SU-DHL-6 (cell line): ENCODE measurements at regions not wholly inside any gene's neighbourhood (a gene's known extent, or its start where the extent isn't known, plus 50 kb on each side); places are given as distances from the start of the nearest gene placed in this dataset.

Source experiments
- H2AFZ ChIP-seq: fragments of 200-600 bp; sonication (generic); 2 replicates; pipeline ENCODE4 v1.6.1; 2014; ENCODE audit warnings: low read depth, mild to moderate bottlenecking, moderate library complexity, mixed read lengths, antibody characterized with exemption, low read length; ENCODE audit not compliant: severe bottlenecking
- H3F3A ChIP-seq: fragments of 200-600 bp; shearing (Covaris generic); 2 replicates; pipeline ENCODE4 v1.6.0; 2016; ENCODE audit warnings: antibody characterized with exemption, mild to moderate bottlenecking; ENCODE audit not compliant: insufficient read depth
- H3K27ac ChIP-seq: fragments of 200-600 bp; sonication (generic); 2 replicates; pipeline ENCODE4 v1.5.1; 2016; ENCODE audit warnings: low read depth, mild to moderate bottlenecking, low read length, moderate library complexity, mixed read lengths
- H3K27me3 ChIP-seq: fragments of 200-600 bp; sonication (generic), shearing (Covaris generic); 2 replicates; pipeline ENCODE4 v1.6.0; 2014; ENCODE audit warnings: mild to moderate bottlenecking, low read length
- H3K36me3 ChIP-seq: fragments of 200-600 bp; sonication (generic); 2 replicates; pipeline ENCODE4 v1.6.1; 2014; ENCODE audit warnings: mild to moderate bottlenecking, low read length, mixed read lengths
- H3K4me2 ChIP-seq: fragments of 300-600, 200-600 bp; shearing (Covaris generic), sonication (generic); 2 replicates; pipeline ENCODE4 v1.6.0; 2014; ENCODE audit warnings: low read length, low read depth, mild to moderate bottlenecking; ENCODE audit not compliant: poor library complexity, severe bottlenecking
- H3K4me3 ChIP-seq: fragments of 200-600 bp; sonication (generic); 2 replicates; pipeline ENCODE4 v1.5.1; 2014; ENCODE audit warnings: antibody characterized with exemption, low read length, mild to moderate bottlenecking, mixed read lengths; ENCODE audit not compliant: insufficient read depth, poor library complexity, severe bottlenecking
- H3K79me2 ChIP-seq: fragments of 200-600 bp; sonication (generic); 2 replicates; pipeline ENCODE4 v1.6.1; 2014; ENCODE audit warnings: mild to moderate bottlenecking, low read length, moderate library complexity; ENCODE audit not compliant: insufficient read depth
- H3K9ac ChIP-seq: fragments of 200-600 bp; sonication (generic); 2 replicates; pipeline ENCODE4 v1.7.0; 2014; ENCODE audit warnings: mild to moderate bottlenecking, low read length
- H3K9me2 ChIP-seq: fragments of 200-600 bp; sonication (generic); replicated peaks from 2 replicates; pipeline ENCODE4 v1.6.1; 2014; ENCODE audit warnings: low read length; ENCODE audit not compliant: insufficient read depth
- H3K9me3 ChIP-seq: fragments of 200-600 bp; sonication (generic); 2 replicates; pipeline ENCODE4 v1.6.1; 2014; ENCODE audit warnings: low read length, mixed read lengths; ENCODE audit not compliant: insufficient read depth
- H4K20me1 ChIP-seq: fragments of 200-600 bp; sonication (generic); 2 replicates; pipeline ENCODE4 v1.6.1; 2014; ENCODE audit warnings: low read depth, mild to moderate bottlenecking, antibody characterized with exemption, low read length, moderate library complexity, mixed read lengths
- CTCF ChIP-seq: fragments of 200-600 bp; sonication (generic); IDR thresholded peaks from one replicate; pipeline ENCODE4 v1.5.1; 2017; ENCODE audit warnings: antibody characterized with exemption, mild to moderate bottlenecking, low read length, moderate library complexity; ENCODE audit not compliant: insufficient read depth, poor library complexity, severe bottlenecking
- EZH2phosphoT487 ChIP-seq: fragments of 200-600 bp; sonication (generic), shearing (Covaris generic); conservative IDR thresholded peaks from 2 replicates; pipeline ENCODE4 v1.6.1; 2018; ENCODE audit warnings: mild to moderate bottlenecking, antibody characterized with exemption, low read length, moderate library complexity, mixed read lengths

GRCh38 chr3:177641206-177641605 is 443.9 kb upstream of the TBL1XR1 start:
- Histone ChIP-seq H4K20me1 (no peaks in the 10 kb centered on the region), H3K9me3 (no peaks in the 10 kb centered on the region), H3K4me2 (no peak overlapping the region), H3K27me3 (no peaks in the 10 kb centered on the region), H3F3A (no peaks in the 10 kb centered on the region), H3K27ac (no peak overlapping the region), H3K36me3 (no peaks in the 10 kb centered on the region), H2AFZ (no peak overlapping the region), H3K79me2 (no peaks in the 10 kb centered on the region), H3K4me3 (no peak overlapping the region), H3K9ac (no peak overlapping the region), H3K9me2 (no peaks in the 10 kb centered on the region)
- TF ChIP-seq EZH2phosphoT487, result no peak
- TF ChIP-seq CTCF, result no peak

DNA sequence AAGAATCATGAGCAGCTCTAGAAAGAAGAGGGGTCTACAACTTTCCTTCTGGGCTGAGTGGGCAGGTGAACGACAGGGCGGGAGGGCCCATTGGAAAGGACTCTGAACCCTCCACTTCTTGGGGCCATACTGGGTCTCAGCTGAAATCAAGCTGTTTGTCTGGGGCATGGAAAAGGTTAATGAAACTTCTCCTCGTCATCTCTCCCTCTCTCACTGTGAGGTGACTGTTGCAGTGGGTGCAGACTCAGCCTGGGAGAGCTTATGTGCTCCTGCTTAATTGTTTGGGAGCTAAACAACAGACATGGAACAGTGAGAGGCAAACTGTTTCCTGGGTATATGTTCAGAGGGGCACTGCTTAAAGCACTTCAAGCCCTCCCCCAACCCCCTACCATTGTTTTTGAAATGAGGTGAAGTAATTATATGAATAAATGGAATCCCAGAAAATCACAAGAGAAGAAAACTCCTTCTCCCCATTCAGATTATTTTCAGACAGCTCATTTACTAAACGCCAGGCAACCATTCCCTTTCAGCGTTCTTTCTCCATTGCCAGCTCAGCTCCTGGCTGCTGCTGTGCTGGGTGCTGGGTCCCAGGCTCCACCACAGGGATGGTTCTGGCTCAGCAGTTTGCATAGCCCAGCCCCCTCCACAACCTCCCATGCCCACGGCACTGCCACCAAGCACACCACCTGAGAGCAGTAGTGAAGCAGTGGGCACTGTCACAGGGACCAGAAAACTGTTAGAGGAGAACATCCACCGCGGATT is 444.9 kb upstream of the TBL1XR1 start:
- no peak overlapping the region for H3K4me2 ChIP-seq
- no peaks in the 10 kb centered on the region for H3K79me2 ChIP-seq
- no peaks in the 10 kb centered on the region for H3F3A ChIP-seq
- no peaks in the 10 kb centered on the region for H3K36me3 ChIP-seq
- no peak overlapping the region for H2AFZ ChIP-seq
- TF ChIP-seq CTCF (no peak), EZH2phosphoT487 (no peak)
- no peak overlapping the region for H3K27ac ChIP-seq
- H3K9me3 ChIP-seq, result no peaks in the 10 kb centered on the region
- H3K9ac ChIP-seq, result no peak overlapping the region
- no peaks in the 10 kb centered on the region for H3K27me3 ChIP-seq
- no peak overlapping the region for H3K4me3 ChIP-seq
- H4K20me1 ChIP-seq, result no peaks in the 10 kb centered on the region
- H3K9me2 ChIP-seq, result no peaks in the 10 kb centered on the region

GRCh38 chr3:177642804-177643125 is 445.5 kb upstream of the TBL1XR1 start:
- TF ChIP-seq CTCF (no peak), EZH2phosphoT487 (no peak)
- H3K79me2 ChIP-seq, result no peaks in the 10 kb centered on the region
- no peaks in the 10 kb centered on the region for H3K9me3 ChIP-seq
- no peaks in the 10 kb centered on the region for H3K27me3 ChIP-seq
- no peak overlapping the region for H3K4me2 ChIP-seq
- H2AFZ ChIP-seq, result no peak overlapping the region
- H3K9ac ChIP-seq, result no peak overlapping the region
- H3F3A ChIP-seq, result no peaks in the 10 kb centered on the region
- H3K27ac ChIP-seq, result no peak overlapping the region
- H4K20me1 ChIP-seq, result no peaks in the 10 kb centered on the region
- no peaks in the 10 kb centered on the region for H3K9me2 ChIP-seq
- no peaks in the 10 kb centered on the region for H3K36me3 ChIP-seq
- no peak overlapping the region for H3K4me3 ChIP-seq
